Thymus (tissue), 11 donors: ENCODE measurements at regions not wholly inside any gene's neighbourhood (a gene's known extent, or its start where the extent isn't known, plus 50 kb on each side); places are given as distances from the start of the nearest gene placed in this dataset.

Source experiments
- DNase-seq, 9 donors: peaks; one replicate each; pipeline ENCODE4 v3.0.0-alpha.2; 2013; ENCODE audit warnings: low spot score in 9 of 9, low read depth in 6 of 9, missing footprints in 1 of 9
- H3K27ac ChIP-seq, 2 donors: one replicate each; pipeline ENCODE4 v1.5.1; 2013; ENCODE audit warnings: control low read depth in 1 of 2, low read depth in 1 of 2, low read length in 1 of 2, mild to moderate bottlenecking in 1 of 2, moderate library complexity in 1 of 2
- H3K27me3 ChIP-seq, 2 donors: one replicate each; pipeline ENCODE4 v1.5.1; 2013; ENCODE audit warnings: low read length in 1 of 2; ENCODE audit not compliant: control insufficient read depth in 2 of 2, insufficient read depth in 1 of 2
- H3K36me3 ChIP-seq, 2 donors: one replicate each; pipeline ENCODE4 v1.5.1; 2013; ENCODE audit warnings: low read length in 1 of 2, mild to moderate bottlenecking in 1 of 2, moderate library complexity in 1 of 2; ENCODE audit not compliant: control insufficient read depth in 2 of 2, insufficient read depth in 2 of 2
- H3K4me1 ChIP-seq, 2 donors: one replicate each; pipeline ENCODE4 v1.5.1; 2013; ENCODE audit warnings: low read length in 2 of 2; ENCODE audit not compliant: control insufficient read depth in 2 of 2, insufficient read depth in 2 of 2
- H3K4me3 ChIP-seq, 2 donors: one replicate each; pipeline ENCODE4 v1.5.1; 2013; ENCODE audit warnings: low read length in 2 of 2, control low read depth in 1 of 2, mild to moderate bottlenecking in 1 of 2
- H3K9me3 ChIP-seq, 2 donors: one replicate each; pipeline ENCODE4 v1.5.1; 2013; ENCODE audit warnings: low read length in 1 of 2, mild to moderate bottlenecking in 1 of 2; ENCODE audit not compliant: control insufficient read depth in 2 of 2, insufficient read depth in 1 of 2
- WGBS: extraction: QIAGEN DNeasy Blood & Tissue Kit; methylation state at CpG from one replicate; pipeline ENCODE4 v1.1.7; 2013; 5-methylcytosine and 5-hydroxymethylcytosine counted together
- donor health status: healthy.

- no peak for DNase-seq
- no peaks in the 10 kb centered on the region for H3K4me1 ChIP-seq
- H3K27ac ChIP-seq: no peak overlapping the region
- 93% methylated on average over 1 of the region's 1 CpG for WGBS
- H3K4me3 ChIP-seq: no peak overlapping the region
- no peaks in the 10 kb centered on the region for H3K9me3 ChIP-seq
- H3K27me3 ChIP-seq: no peaks in the 10 kb centered on the region
- no peaks in the 10 kb centered on the region for H3K36me3 ChIP-seq
Observed at GRCh38 chr1:157288006-157288405, 149.8 kb upstream of the ETV3 start.

DNA sequence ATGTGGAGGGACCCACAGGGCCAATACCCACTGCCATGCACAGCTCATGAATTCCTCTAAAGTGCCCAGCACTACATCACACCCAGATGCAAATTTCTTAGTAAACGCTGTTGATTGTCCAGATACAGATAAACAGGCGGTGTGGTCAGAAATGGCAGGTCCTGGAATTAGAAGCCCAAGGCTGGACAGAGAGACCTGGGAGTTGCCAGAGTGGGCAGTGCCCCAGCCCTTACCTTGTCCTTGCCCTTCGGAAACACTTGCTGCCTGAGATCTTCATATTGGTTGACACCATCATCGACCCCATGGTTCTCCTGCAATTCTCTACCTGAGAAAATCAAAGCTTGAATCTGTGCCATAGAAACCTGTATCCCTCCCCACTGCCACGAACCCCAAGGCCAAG is 149.3 kb upstream of the ETV3 start:
- Histone ChIP-seq H3K4me1 (no peaks in the 10 kb centered on the region), H3K27me3 (no peaks in the 10 kb centered on the region), H3K27ac (no peak overlapping the region), H3K4me3 (no peak overlapping the region), H3K36me3 (no peaks in the 10 kb centered on the region), H3K9me3 (no peaks in the 10 kb centered on the region)
- WGBS: 72% methylated on average over 5 of the region's 5 CpGs
- DNase-seq: no peak

- no peak overlapping the region for H3K4me3 ChIP-seq
- H3K27ac ChIP-seq: no peak overlapping the region
- H3K36me3 ChIP-seq: no peaks in the 10 kb centered on the region
- H3K9me3 ChIP-seq: no peaks in the 10 kb centered on the region
- H3K27me3 ChIP-seq: no peaks in the 10 kb centered on the region
- DNase-seq: no peak
- WGBS: 81% methylated on average over 10 of the region's 10 CpGs
- H3K4me1 ChIP-seq: no peaks in the 10 kb centered on the region
Observed at GRCh38 chr1:157286646-157287420, 148.6 kb upstream of the ETV3 start.

- H3K27ac ChIP-seq: no peak overlapping the region
- H3K27me3 ChIP-seq: no peaks in the 10 kb centered on the region
- DNase-seq: no peak
- H3K4me1 ChIP-seq: no peaks in the 10 kb centered on the region
- H3K36me3 ChIP-seq: no peaks in the 10 kb centered on the region
- H3K4me3 ChIP-seq: no peak overlapping the region
- H3K9me3 ChIP-seq: no peaks in the 10 kb centered on the region
- WGBS: 94% methylated on average over 2 of the region's 2 CpGs
Observed at GRCh38 chr1:157286096-157286495, 147.9 kb upstream of the ETV3 start.

DNA sequence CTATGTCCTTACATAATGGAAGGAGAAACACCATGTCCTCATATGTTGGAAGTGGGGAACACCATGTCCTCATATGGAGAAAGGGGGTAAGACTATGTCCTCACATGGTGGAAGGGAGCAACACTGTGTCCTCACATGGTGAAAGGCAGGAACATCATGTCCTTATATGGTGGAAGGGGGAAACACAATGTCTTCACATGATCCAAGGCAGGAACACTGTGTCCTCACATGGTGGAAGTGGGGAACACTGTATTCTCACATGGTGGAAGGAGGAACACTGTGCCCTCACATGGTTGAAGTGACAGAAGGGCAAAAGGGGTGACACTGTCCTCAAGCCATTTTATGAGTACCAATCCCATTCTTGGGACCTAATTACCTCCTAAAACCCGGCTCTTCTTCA is 146.3 kb upstream of the ETV3 start:
- Histone ChIP-seq H3K4me3 (no peak overlapping the region), H3K36me3 (no peaks in the 10 kb centered on the region), H3K4me1 (no peaks in the 10 kb centered on the region), H3K27me3 (peaks cover 0 to 7% of the 10 kb centered on the region in 2 donors), H3K9me3 (no peaks in the 10 kb centered on the region), H3K27ac (no peak overlapping the region)
- no peak for DNase-seq
- WGBS: 94% methylated on average over 1 of the region's 1 CpG

- Histone ChIP-seq H3K4me3 (no peak overlapping the region), H3K27ac (no peak overlapping the region), H3K9me3 (no peaks in the 10 kb centered on the region), H3K36me3 (no peaks in the 10 kb centered on the region), H3K4me1 (no peaks in the 10 kb centered on the region), H3K27me3 (peaks cover 0 to 29% of the 10 kb centered on the region in 2 donors)
- 66% methylated on average over 3 of the region's 3 CpGs for WGBS
- DNase-seq: no peak
Observed at GRCh38 chr1:157279802-157280140, 141.6 kb upstream of the ETV3 start.

- no peak overlapping the region for H3K4me3 ChIP-seq
- no peaks in the 10 kb centered on the region for H3K9me3 ChIP-seq
- no peaks in the 10 kb centered on the region for H3K36me3 ChIP-seq
- no peak overlapping the region for H3K27ac ChIP-seq
- WGBS: 19% methylated on average over 23 of the region's 23 CpGs
- peaks cover 0 to 29% of the 10 kb centered on the region in 2 donors for H3K27me3 ChIP-seq
- DNase-seq: no peak
- no peaks in the 10 kb centered on the region for H3K4me1 ChIP-seq
Observed at GRCh38 chr1:157279138-157279801, 141.1 kb upstream of the ETV3 start.

- Histone ChIP-seq H3K9me3 (no peaks in the 10 kb centered on the region), H3K27me3 (peaks cover 0 to 32% of the 10 kb centered on the region in 2 donors), H3K27ac (no peak overlapping the region), H3K36me3 (no peaks in the 10 kb centered on the region), H3K4me1 (no peaks in the 10 kb centered on the region), H3K4me3 (no peak overlapping the region)
- WGBS: 63% methylated on average over 28 of the region's 28 CpGs
- DNase-seq: no peak
Observed at GRCh38 chr1:157278383-157279137, 140.4 kb upstream of the ETV3 start.

DNA sequence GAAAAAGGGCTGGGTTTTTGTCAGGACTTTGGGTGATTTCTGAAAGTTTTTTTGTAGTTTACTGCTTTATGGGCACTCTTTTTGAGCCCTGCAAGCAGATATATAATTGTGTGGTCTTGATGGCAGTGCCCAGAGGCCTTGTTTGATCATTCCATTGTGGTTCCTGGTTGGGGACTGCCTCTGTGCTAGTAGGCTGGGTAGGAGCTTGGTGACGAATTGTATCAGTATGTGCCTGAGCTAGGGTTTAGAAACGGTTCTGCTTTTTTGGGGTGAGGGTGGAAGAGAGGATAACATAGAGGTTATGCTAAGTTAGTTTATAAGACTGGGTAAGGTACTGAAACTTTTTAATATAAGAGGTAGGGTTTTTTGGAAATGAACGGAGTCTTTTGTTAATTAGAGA is 139.7 kb upstream of the ETV3 start:
- Histone ChIP-seq H3K27ac (no peak overlapping the region), H3K4me3 (no peak overlapping the region), H3K36me3 (no peaks in the 10 kb centered on the region), H3K27me3 (peaks cover 0 to 32% of the 10 kb centered on the region in 2 donors), H3K9me3 (no peaks in the 10 kb centered on the region), H3K4me1 (no peaks in the 10 kb centered on the region)
- 94% methylated on average over 3 of the region's 3 CpGs for WGBS
- DNase-seq: no peak
